ENCODE measurements at regions not wholly inside any gene's neighbourhood (a gene's known extent, or its start where the extent isn't known, plus 50 kb on each side); places are given as distances from the start of the nearest gene placed in this dataset.

DNA sequence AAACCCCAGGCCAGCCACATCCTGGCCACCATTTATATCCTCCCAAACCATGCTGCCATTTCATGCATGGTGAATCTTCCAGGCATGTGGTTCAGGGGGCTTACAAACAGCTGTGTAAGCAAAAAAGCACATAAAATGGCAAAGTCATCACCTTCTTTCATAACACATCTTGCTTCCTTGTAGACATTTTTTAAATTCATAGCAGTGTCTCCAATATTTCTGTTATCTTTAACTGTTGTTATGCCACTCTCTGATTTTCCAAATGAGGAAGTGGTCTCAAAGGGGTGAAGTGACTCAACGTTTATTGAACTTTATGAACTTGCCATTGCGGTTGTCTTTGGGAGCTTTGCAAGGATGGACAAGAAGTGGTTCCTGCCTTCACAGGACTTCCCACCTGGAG lies 264.4 kb downstream of the MEX3B start:
- Histone ChIP-seq H3K18ac (ENCODE audit: insufficient read length, low read depth, low read length) (no peak overlapping the region), H3K27me3 (ENCODE audit: insufficient read depth, low read length) (no peaks in the 10 kb centered on the region), H3K4me1 (ENCODE audit: insufficient read depth, low read length) (0 out of 2 replicates have a peak, but pooled peaks cover 3% of the 10 kb centered on the region), H3K23me2 (ENCODE audit: insufficient read length, low read depth, low read length, poor library complexity, severe bottlenecking) (no peaks in the 10 kb centered on the region), H3K23ac (ENCODE audit: insufficient read length, low read depth, low read length) (no peak overlapping the region), H2BK120ac (ENCODE audit: low read depth, low read length, poor library complexity, severe bottlenecking) (no peak overlapping the region), H2AFZ (ENCODE audit: low read length) (no peak overlapping the region), H3K9ac (ENCODE audit: extremely low read depth, insufficient read length, low read length) (no peak overlapping the region), H3K56ac (ENCODE audit: insufficient read length, low read depth, low read length) (no peak overlapping the region), H2BK15ac (ENCODE audit: low read depth, low read length) (no peak overlapping the region), H4K91ac (ENCODE audit: insufficient read length, low read depth, low read length) (no peak overlapping the region), H3T11ph (ENCODE audit: low read length) (no peak overlapping the region), H3K79me1 (ENCODE audit: insufficient read depth, low read depth, low read length, poor library complexity, severe bottlenecking) (no peaks in the 10 kb centered on the region), H3K14ac (ENCODE audit: insufficient read depth, low read length) (no peak overlapping the region), H4K8ac (replicated peaks; ENCODE audit: insufficient read length, low read depth, low read length) (no peak overlapping the region), H4K5ac (ENCODE audit: insufficient read length, low read depth, low read length) (no peak overlapping the region), H3K27ac (ENCODE audit: insufficient read length, low read depth, low read length) (no peak overlapping the region), H2AK5ac (ENCODE audit: insufficient read length, low read length) (no peak overlapping the region), H4K20me1 (ENCODE audit: control insufficient read depth, insufficient read depth, insufficient read length) (no peaks in the 10 kb centered on the region), H3K4me2 (ENCODE audit: insufficient read depth, insufficient read length, low read length) (no peak overlapping the region), H2BK20ac (ENCODE audit: low read depth, low read length, poor library complexity, severe bottlenecking) (no peak overlapping the region), H3K4ac (ENCODE audit: low read depth, low read length) (no peak overlapping the region), H2BK12ac (ENCODE audit: insufficient read length, low read depth, low read length) (no peak overlapping the region), H3K9me3 (ENCODE audit: control insufficient read depth, low read depth, low read length) (no peaks in the 10 kb centered on the region), H2BK5ac (ENCODE audit: insufficient read length, low read length) (no peak overlapping the region), H3K79me2 (ENCODE audit: insufficient read depth, low read length) (no peaks in the 10 kb centered on the region)
- no CpG with 5 or more reads among the region's 2 CpGs for WGBS (ENCODE audit: extremely low coverage, insufficient read length, low lambda C conversion rate)
- TF ChIP-seq, protein P1, sequence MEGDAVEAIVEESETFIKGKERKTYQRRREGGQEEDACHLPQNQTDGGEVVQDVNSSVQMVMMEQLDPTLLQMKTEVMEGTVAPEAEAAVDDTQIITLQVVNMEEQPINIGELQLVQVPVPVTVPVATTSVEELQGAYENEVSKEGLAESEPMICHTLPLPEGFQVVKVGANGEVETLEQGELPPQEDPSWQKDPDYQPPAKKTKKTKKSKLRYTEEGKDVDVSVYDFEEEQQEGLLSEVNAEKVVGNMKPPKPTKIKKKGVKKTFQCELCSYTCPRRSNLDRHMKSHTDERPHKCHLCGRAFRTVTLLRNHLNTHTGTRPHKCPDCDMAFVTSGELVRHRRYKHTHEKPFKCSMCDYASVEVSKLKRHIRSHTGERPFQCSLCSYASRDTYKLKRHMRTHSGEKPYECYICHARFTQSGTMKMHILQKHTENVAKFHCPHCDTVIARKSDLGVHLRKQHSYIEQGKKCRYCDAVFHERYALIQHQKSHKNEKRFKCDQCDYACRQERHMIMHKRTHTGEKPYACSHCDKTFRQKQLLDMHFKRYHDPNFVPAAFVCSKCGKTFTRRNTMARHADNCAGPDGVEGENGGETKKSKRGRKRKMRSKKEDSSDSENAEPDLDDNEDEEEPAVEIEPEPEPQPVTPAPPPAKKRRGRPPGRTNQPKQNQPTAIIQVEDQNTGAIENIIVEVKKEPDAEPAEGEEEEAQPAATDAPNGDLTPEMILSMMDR (conservative IDR thresholded peaks at IDR 0.05): no peak
- no peaks in the 10 kb centered on the region for H3K27me3 Mint-ChIP-seq (ENCODE audit: low read depth)
- H3K4me3 Mint-ChIP-seq: no peak overlapping the region
- H3K27ac Mint-ChIP-seq: no peak overlapping the region
- H3K36me3 Mint-ChIP-seq (ENCODE audit: insufficient read depth in 1 of 3, low read depth in 3 of 3): peaks cover 11 to 19% (median 19%) of the 10 kb centered on the region in 3 experiments
- DNase-seq: no peak
- peaks cover 0 to 2% of the 10 kb centered on the region in 2 experiments; a peak in 2 of 5 replicates for H3K9me3 Mint-ChIP-seq
- H3K4me1 Mint-ChIP-seq: peaks cover 7 to 8% of the 10 kb centered on the region in 2 experiments; a peak in 3 of 4 replicates

Data from H9 (cell line).